ENCODE measurements at regions not wholly inside any gene's neighbourhood (a gene's known extent, or its start where the extent isn't known, plus 50 kb on each side); places are given as distances from the start of the nearest gene placed in this dataset.

DNA sequence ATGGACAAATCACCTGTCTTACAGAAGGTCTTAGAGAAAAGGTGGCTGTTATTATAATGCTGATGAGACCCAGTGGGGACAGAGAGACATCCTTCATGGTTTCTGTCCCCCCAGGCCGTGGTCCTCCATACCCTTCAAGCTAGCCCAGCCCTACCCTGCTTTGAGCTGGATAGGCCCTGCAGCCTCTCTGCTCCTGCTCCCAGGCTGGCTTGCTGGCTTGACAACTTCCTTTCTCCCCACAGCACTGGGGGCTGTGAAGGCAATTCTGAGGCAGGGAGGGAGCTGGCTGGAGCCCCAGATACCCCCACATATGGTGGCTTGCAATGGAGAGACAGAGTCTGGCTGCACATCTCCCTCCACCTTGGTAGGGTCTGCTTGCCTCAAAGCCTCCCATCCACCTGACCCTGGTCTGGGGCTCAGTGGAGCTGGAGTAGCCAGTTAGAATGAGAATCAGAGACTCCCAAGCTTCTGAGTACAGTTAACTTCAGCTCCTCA lies 118.2 kb downstream of the PJA1 start:
- Histone ChIP-seq H3K36me3 (ENCODE audit: control insufficient read depth, insufficient read depth, low read length) (no peaks in the 10 kb centered on the region), H3K4me3 (replicated peaks; ENCODE audit: low read depth, low read length) (no peak overlapping the region), H3K27me3 (replicated peaks; ENCODE audit: control insufficient read depth, insufficient read depth, low read length) (no peaks in the 10 kb centered on the region; the same call in 1 of the 2 replicates)
- no peak for DNase-seq (ENCODE audit: extremely low read depth, insufficient read length)
- TF ChIP-seq CTCF (IDR thresholded peaks at IDR 0.05; ENCODE audit: insufficient read depth, low read length, poor library complexity, severe bottlenecking) = no peak

DNA sequence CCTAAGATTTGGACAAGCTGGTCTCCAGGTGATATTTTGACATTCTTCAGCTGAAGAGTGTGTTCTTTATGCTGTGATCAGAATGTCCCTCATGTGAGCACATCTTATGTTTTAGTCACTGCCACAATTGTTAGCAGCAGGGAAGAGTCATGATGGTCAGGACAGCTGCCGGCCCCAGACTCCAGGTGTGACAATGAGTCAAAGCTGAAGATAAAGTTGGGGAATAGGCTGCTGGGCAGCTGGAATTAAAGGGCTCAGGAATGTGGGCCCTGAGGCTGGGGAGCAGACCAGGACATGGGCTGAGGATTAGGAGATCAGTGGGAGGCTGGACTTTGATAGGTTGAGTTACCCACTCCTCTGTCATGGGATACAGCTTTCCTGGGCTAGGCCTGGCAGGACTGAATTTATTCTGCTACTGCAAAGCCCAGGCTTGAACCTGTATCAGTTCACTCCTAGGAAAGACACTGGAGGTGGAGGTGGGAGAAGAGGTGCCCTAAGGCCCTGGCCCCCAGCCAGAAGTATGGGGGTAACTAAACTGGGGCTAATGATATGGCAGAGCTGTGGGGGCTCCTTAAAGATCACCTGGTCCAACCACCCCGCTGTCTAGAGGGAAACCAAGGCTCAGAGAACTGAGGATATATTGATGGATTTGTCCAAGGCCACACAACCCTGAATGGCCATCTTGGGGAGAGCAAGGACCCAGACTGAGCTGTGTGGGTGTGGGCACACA lies 119.5 kb downstream of the PJA1 start:
- DNase-seq (ENCODE audit: extremely low read depth, insufficient read length) = no peak
- H3K27me3 ChIP-seq (replicated peaks; ENCODE audit: control insufficient read depth, insufficient read depth, low read length) = no peaks in the 10 kb centered on the region; the same call in 1 of the 2 replicates
- TF ChIP-seq CTCF (IDR thresholded peaks at IDR 0.05; ENCODE audit: insufficient read depth, low read length, poor library complexity, severe bottlenecking) = no peak
- H3K36me3 ChIP-seq (ENCODE audit: control insufficient read depth, insufficient read depth, low read length) = no peaks in the 10 kb centered on the region
- H3K4me3 ChIP-seq (replicated peaks; ENCODE audit: low read depth, low read length) = no peak overlapping the region

DNA sequence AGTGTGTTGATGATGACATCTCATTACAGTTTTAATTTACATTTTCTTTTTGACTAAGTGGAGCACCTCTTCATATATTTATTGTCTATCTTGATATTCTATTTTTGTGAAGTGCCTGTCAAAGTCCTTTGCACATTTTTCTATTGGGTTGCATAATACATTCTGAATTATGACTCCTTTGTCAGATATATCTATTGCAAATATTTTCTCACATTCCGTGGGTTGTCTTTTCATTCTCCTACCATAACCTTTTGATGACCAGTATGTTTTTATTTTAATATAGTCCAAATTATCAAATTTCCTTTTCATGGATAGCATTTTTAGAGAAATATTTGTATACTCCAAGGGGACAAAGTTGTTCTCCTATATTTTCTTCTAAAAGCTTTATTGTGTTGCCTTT lies 126.4 kb downstream of the PJA1 start:
- no peak for DNase-seq (ENCODE audit: extremely low read depth, insufficient read length)
- no peak for TF ChIP-seq CTCF (IDR thresholded peaks at IDR 0.05; ENCODE audit: insufficient read depth, low read length, poor library complexity, severe bottlenecking)
- Histone ChIP-seq H3K4me3 (replicated peaks; ENCODE audit: low read depth, low read length) (no peak overlapping the region), H3K27me3 (replicated peaks; ENCODE audit: control insufficient read depth, insufficient read depth, low read length) (no peaks in the 10 kb centered on the region), H3K36me3 (ENCODE audit: control insufficient read depth, insufficient read depth, low read length) (no peaks in the 10 kb centered on the region)

DNA sequence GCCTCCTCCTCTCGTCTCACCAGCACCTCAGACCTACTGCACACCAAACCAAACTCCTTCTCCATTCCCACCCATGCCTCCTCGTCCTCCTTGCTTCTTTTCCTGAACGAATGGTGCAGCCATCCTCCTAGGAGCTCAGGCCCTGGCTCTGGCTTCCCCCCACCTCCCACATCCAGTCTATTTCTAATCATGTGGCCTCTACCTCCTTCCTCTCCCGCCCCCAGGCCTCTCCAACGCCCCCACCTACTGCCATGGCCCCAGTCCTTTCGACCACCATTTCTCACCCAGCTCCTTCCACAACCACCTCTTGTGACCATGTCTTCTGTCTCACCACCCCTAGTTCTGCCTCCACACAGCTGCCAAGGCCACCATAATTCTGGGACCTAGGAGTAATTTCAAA lies 127.1 kb downstream of the PJA1 start:
- H3K36me3 ChIP-seq (ENCODE audit: control insufficient read depth, insufficient read depth, low read length) = no peaks in the 10 kb centered on the region
- TF ChIP-seq CTCF (IDR thresholded peaks at IDR 0.05; ENCODE audit: insufficient read depth, low read length, poor library complexity, severe bottlenecking) = no peak
- H3K27me3 ChIP-seq (replicated peaks; ENCODE audit: control insufficient read depth, insufficient read depth, low read length) = no peaks in the 10 kb centered on the region
- DNase-seq (ENCODE audit: extremely low read depth, insufficient read length) = no peak
- H3K4me3 ChIP-seq (replicated peaks; ENCODE audit: low read depth, low read length) = no peak overlapping the region

GRCh38 chrX:69037786-69038185 lies 127.5 kb downstream of the PJA1 start:
- Histone ChIP-seq H3K4me3 (replicated peaks; ENCODE audit: low read depth, low read length) (no peak overlapping the region), H3K36me3 (ENCODE audit: control insufficient read depth, insufficient read depth, low read length) (no peaks in the 10 kb centered on the region), H3K27me3 (replicated peaks; ENCODE audit: control insufficient read depth, insufficient read depth, low read length) (no peaks in the 10 kb centered on the region)
- DNase-seq (ENCODE audit: extremely low read depth, insufficient read length) = no peak
- no peak for TF ChIP-seq CTCF (IDR thresholded peaks at IDR 0.05; ENCODE audit: insufficient read depth, low read length, poor library complexity, severe bottlenecking)

Data from GM06990 (cell line).